Esophagus squamous epithelium (tissue), 4 donors: ENCODE measurements at regions not wholly inside any gene's neighbourhood (a gene's known extent, or its start where the extent isn't known, plus 50 kb on each side); places are given as distances from the start of the nearest gene placed in this dataset.

Experiments
- POLR2A ChIP-seq, 4 donors: fragments of 450-650 bp; IDR thresholded peaks; one replicate each; pipeline ENCODE4 v1.6.1; 2017; ENCODE audit warnings: antibody characterized with exemption in 4 of 4, mild to moderate bottlenecking in 4 of 4, moderate library complexity in 3 of 4
- TF ChIP-seq, protein P1 (sequence below), 6 experiments: fragments of 450-650 bp in 4 of 6; fragments of 200-600 bp in 2 of 6; sonication (generic) in 2 of 6; IDR thresholded peaks; one replicate each; pipeline ENCODE4 v1.5.1; 2016 to 2019; ENCODE audit warnings: antibody characterized with exemption in 6 of 6, mild to moderate bottlenecking in 4 of 6, moderate library complexity in 4 of 6

DNA sequence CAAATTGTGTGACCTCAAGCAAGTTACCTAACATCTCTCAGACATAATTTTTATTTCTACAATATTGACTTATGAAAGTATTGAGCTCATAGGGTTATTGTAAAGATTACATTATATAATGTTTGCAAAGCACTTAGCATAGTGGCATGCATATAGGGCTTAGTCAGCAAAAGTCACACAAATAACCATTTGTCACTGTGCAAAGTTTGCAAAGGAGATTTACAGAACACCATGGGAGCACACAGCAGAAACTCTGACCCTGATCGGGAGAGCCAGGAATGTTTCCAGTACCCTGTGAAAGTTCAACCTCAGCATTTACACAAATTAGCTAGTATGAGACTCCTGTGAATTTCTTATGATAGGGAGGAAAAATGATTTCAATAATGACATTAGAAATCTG is 804.6 kb upstream of the RAG2 start:
- TF ChIP-seq, protein P1, sequence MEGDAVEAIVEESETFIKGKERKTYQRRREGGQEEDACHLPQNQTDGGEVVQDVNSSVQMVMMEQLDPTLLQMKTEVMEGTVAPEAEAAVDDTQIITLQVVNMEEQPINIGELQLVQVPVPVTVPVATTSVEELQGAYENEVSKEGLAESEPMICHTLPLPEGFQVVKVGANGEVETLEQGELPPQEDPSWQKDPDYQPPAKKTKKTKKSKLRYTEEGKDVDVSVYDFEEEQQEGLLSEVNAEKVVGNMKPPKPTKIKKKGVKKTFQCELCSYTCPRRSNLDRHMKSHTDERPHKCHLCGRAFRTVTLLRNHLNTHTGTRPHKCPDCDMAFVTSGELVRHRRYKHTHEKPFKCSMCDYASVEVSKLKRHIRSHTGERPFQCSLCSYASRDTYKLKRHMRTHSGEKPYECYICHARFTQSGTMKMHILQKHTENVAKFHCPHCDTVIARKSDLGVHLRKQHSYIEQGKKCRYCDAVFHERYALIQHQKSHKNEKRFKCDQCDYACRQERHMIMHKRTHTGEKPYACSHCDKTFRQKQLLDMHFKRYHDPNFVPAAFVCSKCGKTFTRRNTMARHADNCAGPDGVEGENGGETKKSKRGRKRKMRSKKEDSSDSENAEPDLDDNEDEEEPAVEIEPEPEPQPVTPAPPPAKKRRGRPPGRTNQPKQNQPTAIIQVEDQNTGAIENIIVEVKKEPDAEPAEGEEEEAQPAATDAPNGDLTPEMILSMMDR (IDR thresholded peaks at IDR 0.05) = no peak
- TF ChIP-seq POLR2A (IDR thresholded peaks at IDR 0.05) = no peak
